Tibial nerve (tissue), 3 donors: ENCODE measurements at regions not wholly inside any gene's neighbourhood (a gene's known extent, or its start where the extent isn't known, plus 50 kb on each side); places are given as distances from the start of the nearest gene placed in this dataset.

ENCODE experiments used
- POLR2A ChIP-seq, 2 donors: fragments of 450-650 bp; IDR thresholded peaks; one replicate each; pipeline ENCODE4 v1.6.1; 2017; ENCODE audit warnings: antibody characterized with exemption in 2 of 2, mild to moderate bottlenecking in 2 of 2, moderate library complexity in 2 of 2
- TF ChIP-seq, protein P1 (sequence below), 5 experiments: fragments of 200-600 bp in 3 of 5; fragments of 450-650 bp in 2 of 5; sonication (generic) in 3 of 5; IDR thresholded peaks; one replicate each; pipeline ENCODE4 v1.5.1; 2016 to 2019; ENCODE audit warnings: antibody characterized with exemption in 5 of 5, mild to moderate bottlenecking in 3 of 5, moderate library complexity in 2 of 5

DNA sequence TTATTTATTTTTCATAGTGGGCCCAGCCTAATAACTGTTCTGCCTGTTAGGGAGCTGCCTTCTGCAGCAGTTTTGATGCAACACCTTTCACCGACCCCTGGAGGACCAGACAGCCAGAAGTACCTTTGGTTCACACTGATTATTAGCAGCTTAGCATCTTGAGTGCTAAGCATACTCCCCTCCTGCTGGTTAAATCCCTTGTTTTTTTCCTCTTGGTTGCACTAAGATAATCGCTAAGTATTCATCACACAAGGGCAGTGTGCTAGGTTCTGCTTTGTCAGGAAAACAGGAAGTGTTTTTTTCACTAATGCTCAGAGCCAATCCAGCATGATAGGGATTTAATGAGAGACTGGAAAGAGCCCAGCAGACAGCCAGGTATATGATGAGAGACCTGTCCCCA is 437.0 kb downstream of the FUT8 start:
- TF ChIP-seq, protein P1, sequence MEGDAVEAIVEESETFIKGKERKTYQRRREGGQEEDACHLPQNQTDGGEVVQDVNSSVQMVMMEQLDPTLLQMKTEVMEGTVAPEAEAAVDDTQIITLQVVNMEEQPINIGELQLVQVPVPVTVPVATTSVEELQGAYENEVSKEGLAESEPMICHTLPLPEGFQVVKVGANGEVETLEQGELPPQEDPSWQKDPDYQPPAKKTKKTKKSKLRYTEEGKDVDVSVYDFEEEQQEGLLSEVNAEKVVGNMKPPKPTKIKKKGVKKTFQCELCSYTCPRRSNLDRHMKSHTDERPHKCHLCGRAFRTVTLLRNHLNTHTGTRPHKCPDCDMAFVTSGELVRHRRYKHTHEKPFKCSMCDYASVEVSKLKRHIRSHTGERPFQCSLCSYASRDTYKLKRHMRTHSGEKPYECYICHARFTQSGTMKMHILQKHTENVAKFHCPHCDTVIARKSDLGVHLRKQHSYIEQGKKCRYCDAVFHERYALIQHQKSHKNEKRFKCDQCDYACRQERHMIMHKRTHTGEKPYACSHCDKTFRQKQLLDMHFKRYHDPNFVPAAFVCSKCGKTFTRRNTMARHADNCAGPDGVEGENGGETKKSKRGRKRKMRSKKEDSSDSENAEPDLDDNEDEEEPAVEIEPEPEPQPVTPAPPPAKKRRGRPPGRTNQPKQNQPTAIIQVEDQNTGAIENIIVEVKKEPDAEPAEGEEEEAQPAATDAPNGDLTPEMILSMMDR (IDR thresholded peaks at IDR 0.05): no peak
- no peak for TF ChIP-seq POLR2A (IDR thresholded peaks at IDR 0.05)
